GM12878 (cell line): ENCODE measurements at regions not wholly inside any gene's neighbourhood (a gene's known extent, or its start where the extent isn't known, plus 50 kb on each side); places are given as distances from the start of the nearest gene placed in this dataset.

ENCODE experiments used
- ATAC-seq: fragments of 200-7000 bp; cut with Tn5 transposase; 3 replicates; pipeline ENCODE4 v1.9.1; 2020; ENCODE audit warnings: mild to moderate bottlenecking, moderate library complexity
- BruUV-seq: library from RNA; stranded (reverse); fragments of 400-500 nt; replicated peaks from 2 replicates; lab custom pipeline; 2021; lab: Mats Ljungman, UMichigan
- CTCF ChIA-PET: fragments of 300-600 bp; sonication (Branson Sonifier 250); formaldehyde crosslinking; extraction: SDS; loops from one replicate; lab custom pipeline; 2021; ENCODE audit warnings: inconsistent platforms; lab: Yijun Ruan, JAX
- POLR2A ChIA-PET: fragments of 350-600 bp; formaldehyde crosslinking; extraction: SDS; loops from one replicate; lab custom pipeline; 2021; ENCODE audit warnings: inconsistent platforms; lab: Charles Lee
- RAD21 ChIA-PET: fragments of 300-600 bp; sonication (Branson Sonifier 250); formaldehyde crosslinking; loops from one replicate; lab custom pipeline; 2023; ENCODE audit warnings: antibody characterized with exemption; ENCODE audit not compliant: unreplicated experiment; lab: Charles Lee
- SMC1A ChIA-PET: fragments of 300-600 bp; sonication (Branson Sonifier 250); formaldehyde crosslinking; loops from one replicate; lab custom pipeline; 2023; ENCODE audit not compliant: unreplicated experiment, uncharacterized antibody; lab: Charles Lee
- DNase-seq: peaks from one replicate; pipeline ENCODE4 v3.0.0-alpha.2; 2011; ENCODE audit warnings: low read depth, low spot score
- FAIRE-seq: peaks from 3 replicates; lab custom pipeline; 2011; peaks lifted over from hg19 to GRCh38; lab: Jason Lieb, UNC
- H2AFZ ChIP-seq: 2 replicates; pipeline ENCODE4 v1.6.0; 2011; ENCODE audit warnings: low read depth, low read length, control low read depth; ENCODE audit not compliant: control insufficient read depth
- H3K27ac ChIP-seq: 2 replicates; pipeline ENCODE4 v1.5.1; 2011; ENCODE audit warnings: control low read depth; ENCODE audit not compliant: control insufficient read depth, insufficient read depth
- H3K27me3 ChIP-seq, 2 experiments: replicated peaks in 1 of 2; 2 replicates each; pipeline versions ENCODE4 v1.6.0 to v1.6.1; 2011; ENCODE audit warnings: low read length in 1 of 2; ENCODE audit not compliant: control insufficient read depth in 2 of 2, insufficient read depth in 2 of 2
- H3K36me3 ChIP-seq, 2 experiments: 2 replicates each; pipeline ENCODE4 v1.5.1; 2011; ENCODE audit warnings: low read length in 1 of 2; ENCODE audit not compliant: control insufficient read depth in 2 of 2, insufficient read depth in 2 of 2
- H3K4me1 ChIP-seq: 2 replicates; pipeline ENCODE4 v1.6.1; 2011; ENCODE audit warnings: mild to moderate bottlenecking, low read length, moderate library complexity, mixed read lengths; ENCODE audit not compliant: control insufficient read depth, insufficient read depth
- H3K4me2 ChIP-seq: 2 replicates; pipeline ENCODE4 v1.6.0; 2011; ENCODE audit warnings: control low read depth; ENCODE audit not compliant: control insufficient read depth, insufficient read depth
- H3K4me3 ChIP-seq: fragments of 200-600 bp; sonication (generic); 2 replicates; pipeline ENCODE4 v1.5.1; 2016
- H3K79me2 ChIP-seq: 2 replicates; pipeline ENCODE4 v1.6.0; 2011; ENCODE audit warnings: low read length; ENCODE audit not compliant: control insufficient read depth, insufficient read depth
- H3K9ac ChIP-seq: 2 replicates; pipeline ENCODE4 v1.8.0; 2011; ENCODE audit warnings: low read length, control low read depth, mixed read lengths; ENCODE audit not compliant: control insufficient read depth, insufficient read depth
- H3K9me3 ChIP-seq: replicated peaks from 3 replicates; pipeline ENCODE4 v1.5.1; 2011; ENCODE audit warnings: mild to moderate bottlenecking, low read length; ENCODE audit not compliant: control insufficient read depth, insufficient read depth
- H4K20me1 ChIP-seq: 2 replicates; pipeline ENCODE4 v1.6.0; 2011; ENCODE audit not compliant: control insufficient read depth, insufficient read depth
- EZH2 ChIP-seq: IDR thresholded peaks from 2 replicates; pipeline ENCODE4 v1.6.1; 2012; ENCODE audit warnings: low read depth, mild to moderate bottlenecking, control low read depth, inconsistent platforms, low read length, borderline replicate concordance; ENCODE audit not compliant: control insufficient read depth
- GABPA ChIP-seq: IDR thresholded peaks from 2 replicates; pipeline ENCODE4 v1.6.1; 2014; ENCODE audit warnings: antibody characterized with exemption, low read depth, mild to moderate bottlenecking, inconsistent platforms
- MXI1 ChIP-seq: fragments of 150-350 bp; IDR thresholded peaks from 2 replicates; pipeline ENCODE4 v1.6.1; 2011; ENCODE audit warnings: low read depth, mild to moderate bottlenecking, inconsistent platforms, low read length, improper control_type of control experiment
- NR2F1 ChIP-seq: fragments of 450-650 bp; conservative IDR thresholded peaks from 2 replicates; pipeline ENCODE4 v1.6.1; 2017; ENCODE audit warnings: mild to moderate bottlenecking
- RB1 ChIP-seq: fragments of 450-650 bp; formaldehyde crosslinking; IDR thresholded peaks from 2 replicates; pipeline ENCODE4 v1.6.1; 2017; ENCODE audit warnings: mild to moderate bottlenecking, borderline replicate concordance
- SIX5 ChIP-seq: IDR thresholded peaks from 2 replicates; pipeline ENCODE4 v1.6.1; 2011; ENCODE audit warnings: mild to moderate bottlenecking, low read depth, low read length, moderate library complexity; ENCODE audit not compliant: severe bottlenecking
- SMAD1 ChIP-seq: fragments of 450-650 bp; IDR thresholded peaks from 2 replicates; pipeline ENCODE4 v1.6.1; 2018; ENCODE audit warnings: mild to moderate bottlenecking, low read depth; ENCODE audit not compliant: partially characterized antibody
- SMAD5 ChIP-seq: IDR thresholded peaks from 2 replicates; pipeline ENCODE4 v1.6.1; 2016; ENCODE audit warnings: antibody characterized with exemption, low read depth
- TBL1XR1 ChIP-seq: IDR thresholded peaks from 2 replicates; pipeline ENCODE4 v1.6.1; 2012; ENCODE audit warnings: low read depth, low read length, improper control_type of control experiment
- ZNF207 ChIP-seq: fragments of 450-650 bp; IDR thresholded peaks from 2 replicates; pipeline ENCODE4 v1.6.1; 2014; ENCODE audit warnings: antibody characterized with exemption, mild to moderate bottlenecking, borderline replicate concordance
- ZNF217 ChIP-seq: fragments of 450-650 bp; IDR thresholded peaks from 2 replicates; pipeline ENCODE4 v1.6.1; 2017; ENCODE audit warnings: antibody characterized with exemption, mild to moderate bottlenecking
- WGBS: methylation state at CpG from one replicate; pipeline ENCODE4 v1.1.6; 2016; ENCODE audit warnings: low lambda C conversion rate; ENCODE audit not compliant: insufficient replicate concordance, insufficient coverage; ENCODE audit errors: missing lambda C conversion rate; 5-methylcytosine and 5-hydroxymethylcytosine counted together
- in situ Hi-C: fragments of 300-500 bp; cut with MboI; formaldehyde crosslinking; loops from 9 replicates; pipeline ENCODE4 v1.14.3; 2018; ENCODE audit warnings: mixed read lengths
- intact Hi-C: fragments of 100-400 bp; cut with micrococcal nuclease; formaldehyde crosslinking; loops from one replicate; pipeline ENCODE4 v1.14.2; 2022; ENCODE audit not compliant: unreplicated experiment
- TF ChIP-seq, protein P1 (sequence below): IDR thresholded peaks from 2 replicates; pipeline ENCODE4 v1.6.1; 2011; ENCODE audit warnings: borderline replicate concordance, low read depth, mild to moderate bottlenecking, moderate library complexity, mixed read lengths, low read length; ENCODE audit not compliant: insufficient read depth; ENCODE audit errors: extremely low read length

DNA sequence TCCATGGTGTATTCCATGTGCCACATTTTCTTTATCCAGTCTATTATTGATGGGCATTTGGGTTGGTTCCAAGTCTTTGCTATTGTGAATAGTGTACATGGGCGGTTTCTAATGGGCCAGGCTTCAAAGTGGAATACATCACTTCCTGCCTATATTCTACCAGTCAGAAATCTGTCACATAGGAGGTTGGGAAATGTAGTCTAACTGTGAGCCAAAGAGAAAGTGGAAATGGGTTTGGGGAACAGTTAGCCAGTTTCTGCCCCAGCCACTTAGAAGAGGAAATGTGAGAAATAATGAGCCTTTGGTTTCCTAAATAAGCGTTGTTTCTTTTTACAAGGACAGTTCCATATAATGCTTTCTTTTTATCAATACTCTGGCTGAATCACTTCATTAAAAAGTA, 85.1 kb upstream of the AP1S2 start:
- no peak for FAIRE-seq
- no peak for DNase-seq
- H3K4me3 ChIP-seq: no peak overlapping the region
- H3K9me3 ChIP-seq: no peaks in the 10 kb centered on the region; the same call in 2 of the 3 replicates
- ChIA-PET RAD21 (interaction anchor here (1.2 kb wide), 1 partner anchor 84 kb away, joined by 3 read pairs; no protein-coding TSS in a partner anchor), SMC1A (interaction anchor here (1.1 kb wide), 1 partner anchor 31 kb away, joined by 3 read pairs; no protein-coding TSS in a partner anchor), CTCF (interaction anchor here (0.9 kb wide), 1 partner anchor 10 kb away, joined by 3 read pairs; no protein-coding TSS in a partner anchor), POLR2A (no interaction called here)
- H3K9ac ChIP-seq: no peak overlapping the region
- no peak overlapping the region for H3K4me2 ChIP-seq
- H4K20me1 ChIP-seq: no peaks in the 10 kb centered on the region
- H3K4me1 ChIP-seq: no peaks in the 10 kb centered on the region
- no peaks in the 10 kb centered on the region; a peak in 1 of 4 replicates for H3K27me3 ChIP-seq
- in situ Hi-C loops: no loop called here
- intact Hi-C loops: loop anchor here (10.0 kb wide), 1 partner anchor 365 kb away; no protein-coding TSS in a partner anchor
- no peaks in the 10 kb centered on the region for H3K36me3 ChIP-seq
- H3K79me2 ChIP-seq: no peaks in the 10 kb centered on the region
- no TSS peak for BruUV-seq
- no peak overlapping the region for H2AFZ ChIP-seq
- WGBS: 38% methylated on average over 2 of the region's 2 CpGs
- no peak for TF ChIP-seq MXI1
- peak; percentile 20; the same call in 1 of the 2 replicates for TF ChIP-seq GABPA
- TF ChIP-seq SIX5: peak; percentile 21
- no peak overlapping the region for H3K27ac ChIP-seq
- ATAC-seq: peak; percentile 70

DNA sequence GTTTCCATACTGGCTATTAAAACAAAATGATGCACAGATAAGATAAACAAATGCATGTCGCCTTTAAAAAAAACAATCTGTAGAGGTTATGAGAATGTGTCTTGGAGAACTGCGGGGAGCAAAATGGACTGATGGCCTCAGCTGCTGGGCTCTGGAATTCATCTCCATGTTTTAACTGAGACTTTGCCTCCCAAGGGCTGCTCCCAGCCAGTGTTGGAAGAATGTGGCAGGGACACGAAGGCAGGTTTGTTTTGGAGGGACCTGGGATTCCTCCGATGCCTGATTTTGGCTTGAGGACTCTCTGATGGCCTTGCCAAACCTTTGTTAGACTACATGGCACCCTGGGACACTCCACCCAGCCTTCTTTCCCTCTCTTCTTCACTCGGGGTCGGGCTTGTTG, 83.5 kb upstream of the AP1S2 start:
- H4K20me1 ChIP-seq: no peaks in the 10 kb centered on the region
- H3K27me3 ChIP-seq: no peaks in the 10 kb centered on the region
- CTCF ChIA-PET: no interaction called here
- in situ Hi-C loops (no loop called here), intact Hi-C loops (loop anchor here (10.0 kb wide), 1 partner anchor 367 kb away; no protein-coding TSS in a partner anchor)
- no TSS peak for BruUV-seq
- H3K4me2 ChIP-seq: no peak overlapping the region
- no peaks in the 10 kb centered on the region; the same call in 2 of the 3 replicates for H3K9me3 ChIP-seq
- no peaks in the 10 kb centered on the region for H3K79me2 ChIP-seq
- WGBS: 53% methylated on average over 6 of the region's 6 CpGs
- POLR2A ChIA-PET: no interaction called here
- no peak overlapping the region for H3K27ac ChIP-seq
- no peak for DNase-seq
- no peak for ATAC-seq
- TF ChIP-seq NR2F1 (no peak), TBL1XR1 (no peak), SMAD5 (no peak), SMAD1 (no peak), ZNF207 (no peak), ZNF217 (no peak), EZH2 (no peak), MXI1 (no peak), RB1 (no peak)
- TF ChIP-seq, protein P1, sequence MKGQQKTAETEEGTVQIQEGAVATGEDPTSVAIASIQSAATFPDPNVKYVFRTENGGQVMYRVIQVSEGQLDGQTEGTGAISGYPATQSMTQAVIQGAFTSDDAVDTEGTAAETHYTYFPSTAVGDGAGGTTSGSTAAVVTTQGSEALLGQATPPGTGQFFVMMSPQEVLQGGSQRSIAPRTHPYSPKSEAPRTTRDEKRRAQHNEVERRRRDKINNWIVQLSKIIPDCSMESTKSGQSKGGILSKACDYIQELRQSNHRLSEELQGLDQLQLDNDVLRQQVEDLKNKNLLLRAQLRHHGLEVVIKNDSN: no peak
- RAD21 ChIA-PET: no interaction called here
- no peak for FAIRE-seq
- SMC1A ChIA-PET: interaction anchor here (1.1 kb wide), 1 partner anchor 10 kb away, joined by 3 read pairs; no protein-coding TSS in a partner anchor
- no peak overlapping the region for H2AFZ ChIP-seq
- no peaks in the 10 kb centered on the region for H3K36me3 ChIP-seq
- no peaks in the 10 kb centered on the region for H3K4me1 ChIP-seq
- no peak overlapping the region for H3K4me3 ChIP-seq
- H3K9ac ChIP-seq: no peak overlapping the region
